NCI-H774 (cell line): ENCODE measurements at regions not wholly inside any gene's neighbourhood (a gene's known extent, or its start where the extent isn't known, plus 50 kb on each side); places are given as distances from the start of the nearest gene placed in this dataset.

Experiments
- DNase-seq: peaks from one replicate; lab custom pipeline; 2025; lab: John Stamatoyannopoulos, UW

DNA sequence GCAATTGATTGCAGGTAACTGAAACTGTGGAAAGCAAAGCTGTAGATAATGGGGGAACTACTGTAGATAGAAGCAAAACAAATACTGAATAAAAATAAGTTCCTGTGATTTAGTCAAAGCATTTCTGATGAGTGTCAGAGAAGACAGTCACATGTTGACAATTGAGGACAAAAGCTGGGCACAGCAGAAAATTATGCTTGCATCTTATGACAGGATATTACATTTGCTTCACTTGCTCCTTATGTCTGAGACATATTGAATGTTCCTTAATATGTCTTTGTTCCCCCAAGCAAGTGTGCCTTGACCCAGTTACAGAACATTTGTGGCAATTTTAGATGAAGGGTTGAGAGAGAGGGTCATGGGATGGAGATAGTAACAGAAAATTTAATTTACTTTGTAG is 526.0 kb upstream of the B3GALT2 start:
- no peak for DNase-seq

DNA sequence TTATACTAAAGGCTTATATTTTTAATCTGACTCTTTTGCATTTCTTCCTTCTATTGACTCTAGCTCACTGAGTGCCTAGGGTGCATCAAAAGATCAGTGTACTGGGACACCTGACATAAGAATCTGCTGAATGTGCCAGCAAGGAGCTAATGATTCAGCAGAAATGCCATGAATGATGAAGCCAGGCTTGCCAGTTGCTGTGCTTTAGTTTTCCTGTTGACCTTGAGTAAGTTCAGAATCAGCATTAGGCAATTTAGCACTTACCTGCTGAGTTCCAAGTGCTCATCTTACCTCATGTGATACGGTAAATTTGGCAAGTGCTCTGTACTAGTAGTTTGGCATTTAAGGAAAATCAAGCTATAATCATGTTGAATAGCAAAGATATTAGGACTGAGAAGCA is 523.2 kb upstream of the B3GALT2 start:
- DNase-seq = no peak

DNA sequence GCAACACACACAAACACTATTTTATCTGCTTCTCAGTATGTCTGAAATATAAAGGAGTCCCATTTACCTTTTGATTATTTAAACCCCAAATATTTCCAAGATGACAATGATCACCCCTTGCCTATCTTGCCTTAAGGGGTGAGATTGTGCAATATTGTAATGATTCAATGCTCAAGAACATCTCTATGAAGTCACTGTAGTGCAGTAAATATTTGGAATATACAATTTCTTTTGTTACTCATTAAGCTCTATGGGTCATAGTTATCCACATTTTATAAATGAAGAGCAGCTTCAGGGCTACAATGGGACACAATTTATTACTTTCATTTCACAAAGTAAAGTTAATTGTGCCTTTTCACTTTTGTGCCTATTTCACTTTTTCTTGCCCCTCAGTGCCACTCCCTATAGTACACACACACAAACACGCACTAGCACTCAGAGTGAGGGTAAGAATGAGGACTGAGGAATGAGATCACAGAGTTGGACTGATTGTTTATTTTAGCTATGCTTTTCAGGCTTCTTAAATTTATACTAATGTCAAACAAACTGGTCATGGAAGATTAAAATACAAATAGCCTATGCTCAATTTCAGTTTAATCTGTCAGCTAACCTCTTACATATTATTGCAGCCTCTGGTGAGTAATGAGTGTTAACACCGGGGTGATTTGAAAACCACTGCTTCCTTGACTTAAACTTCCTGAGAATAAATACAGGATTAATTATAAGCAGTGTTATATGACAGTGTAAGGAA is 521.0 kb upstream of the B3GALT2 start:
- DNase-seq = no peak

DNA sequence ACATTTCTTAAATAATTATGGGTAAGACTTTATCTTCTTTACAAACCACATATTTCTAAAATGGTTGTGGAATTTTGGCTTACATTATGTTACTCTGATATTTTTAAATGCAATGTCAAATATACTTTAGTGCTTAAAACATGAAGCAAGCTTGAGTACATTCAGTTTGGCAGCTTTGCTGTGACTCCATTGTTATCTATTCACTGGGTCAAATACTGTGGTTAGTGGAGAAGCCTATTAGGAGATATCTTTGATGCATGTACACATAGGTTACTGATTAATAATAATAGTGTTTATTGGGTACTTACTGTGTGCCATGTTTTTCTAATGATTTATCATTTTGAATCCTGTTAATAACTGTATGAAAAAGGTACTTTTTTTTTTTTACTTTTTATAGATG is 520.4 kb upstream of the B3GALT2 start:
- no peak for DNase-seq

DNA sequence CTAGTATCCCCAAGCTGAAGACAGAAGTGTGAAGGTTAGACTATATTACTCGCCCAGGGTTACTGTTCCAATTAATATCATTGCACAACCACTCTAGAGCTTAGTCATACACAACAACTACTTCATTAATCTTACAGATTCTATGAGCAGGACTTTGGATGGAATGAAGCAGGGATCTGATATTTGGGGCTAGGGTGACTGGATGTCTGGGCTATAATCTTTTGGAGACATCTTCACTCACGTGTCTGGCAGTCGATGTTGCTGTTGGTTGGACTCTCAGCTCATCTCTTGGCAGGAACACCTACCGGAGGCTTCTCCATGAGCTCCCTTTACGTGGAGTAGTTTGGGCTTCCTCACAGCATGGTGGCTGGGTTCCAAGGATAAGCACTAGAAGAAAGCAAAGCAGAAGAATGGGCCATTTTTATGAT is 519.2 kb upstream of the B3GALT2 start:
- no peak for DNase-seq

DNA sequence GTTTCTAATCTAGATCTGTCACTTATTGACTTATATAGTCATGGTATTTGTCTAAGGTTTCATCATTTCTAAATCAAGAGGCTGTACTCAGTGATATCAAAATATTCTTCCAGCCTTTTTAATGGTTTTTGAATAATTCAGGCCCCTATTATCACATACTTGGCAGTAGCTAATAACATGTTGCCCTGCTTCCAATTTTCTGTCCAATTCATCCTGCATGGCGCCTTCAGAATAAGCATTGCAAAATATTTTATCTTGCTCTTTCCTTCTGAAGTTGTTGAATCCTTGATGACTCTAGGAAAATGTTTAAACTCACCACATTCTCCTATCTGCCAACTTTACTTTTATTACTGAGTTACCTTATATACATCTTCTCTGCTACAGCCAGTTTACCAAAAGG is 517.2 kb upstream of the B3GALT2 start:
- no peak for DNase-seq

DNA sequence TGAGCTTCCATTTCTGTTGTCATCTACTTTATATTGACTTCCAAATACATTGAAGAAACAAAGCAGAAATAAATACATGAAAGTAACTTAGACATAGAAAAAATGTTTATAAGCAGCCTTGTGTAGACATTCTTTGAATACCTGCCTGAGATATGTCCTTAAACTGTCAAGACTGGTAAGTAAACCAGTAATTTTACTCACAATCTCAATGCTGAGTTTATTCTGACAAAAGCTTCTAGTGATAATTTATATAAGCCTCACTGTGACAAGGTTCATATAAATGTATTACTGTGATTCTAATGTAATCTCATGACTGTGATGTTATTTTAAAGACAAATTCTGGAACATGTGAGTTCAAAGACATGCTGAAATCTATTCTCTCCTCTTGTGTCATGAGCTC is 516.7 kb upstream of the B3GALT2 start:
- DNase-seq = no peak

DNA sequence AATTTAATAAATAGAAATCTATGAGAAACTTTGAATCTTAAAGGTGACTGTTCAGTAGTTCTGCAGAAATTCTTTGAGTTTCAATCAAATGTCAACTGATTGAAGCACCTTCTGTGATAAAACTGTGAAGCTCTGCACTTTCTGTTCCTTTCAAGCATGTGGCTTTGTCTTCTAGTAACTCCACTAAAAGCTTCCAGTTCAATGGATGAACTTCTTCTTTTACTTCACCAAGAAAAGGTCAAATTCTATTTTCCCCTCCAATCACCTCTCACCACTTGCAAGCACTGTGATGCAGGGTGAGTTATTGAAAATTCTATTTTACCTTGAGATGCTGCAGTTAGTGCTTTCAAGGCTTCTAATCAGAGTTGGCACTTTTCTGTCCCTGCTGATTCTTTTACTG is 515.3 kb upstream of the B3GALT2 start:
- DNase-seq = no peak

DNA sequence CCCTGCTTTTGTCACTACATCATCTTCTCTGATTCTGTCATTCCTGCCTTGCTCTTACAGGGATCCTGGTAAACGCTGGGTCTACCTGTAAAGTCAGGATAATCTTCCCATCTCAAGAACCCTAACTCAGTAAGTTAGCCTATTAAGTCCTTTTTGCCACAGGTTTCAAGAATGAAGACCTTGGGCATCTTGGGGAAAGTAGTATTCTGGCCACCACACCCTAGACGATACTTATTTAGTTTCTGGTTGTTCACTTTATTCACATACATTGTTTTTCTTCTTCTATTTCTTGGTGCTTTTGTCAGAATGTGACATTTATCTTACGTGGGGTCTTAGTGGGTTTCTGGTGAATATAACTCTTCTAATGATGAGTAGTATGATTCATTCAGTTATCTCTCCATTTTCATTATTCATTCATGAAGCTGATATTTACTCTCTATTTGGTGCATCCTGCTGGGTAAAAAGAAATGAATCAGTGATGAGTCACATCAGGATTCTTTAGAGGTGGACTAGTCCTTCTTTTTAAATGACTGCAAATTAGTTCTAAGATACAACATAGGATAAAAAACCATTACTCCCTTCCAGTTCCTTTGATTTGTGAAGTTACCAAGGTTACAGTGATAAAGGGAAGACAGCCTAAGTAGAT is 514.4 kb upstream of the B3GALT2 start:
- no peak for DNase-seq

DNA sequence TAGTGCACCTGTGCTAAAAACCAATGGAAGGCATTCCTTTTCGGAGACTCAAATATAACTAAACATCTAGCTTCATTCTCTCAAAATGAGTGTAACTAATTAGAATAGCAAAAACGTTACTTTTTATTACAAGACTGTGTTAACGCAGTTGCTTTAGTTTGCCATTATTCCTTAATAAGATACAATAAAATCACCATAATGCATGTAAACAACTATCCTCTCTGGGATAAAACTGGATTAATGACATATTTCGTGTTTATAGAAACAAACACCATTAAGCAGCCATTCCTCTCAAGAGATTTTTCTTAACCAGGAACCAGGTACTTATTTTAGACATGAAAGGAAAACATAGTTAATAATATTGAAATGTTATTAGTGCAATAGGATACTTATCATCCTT is 512.8 kb upstream of the B3GALT2 start:
- no peak for DNase-seq

DNA sequence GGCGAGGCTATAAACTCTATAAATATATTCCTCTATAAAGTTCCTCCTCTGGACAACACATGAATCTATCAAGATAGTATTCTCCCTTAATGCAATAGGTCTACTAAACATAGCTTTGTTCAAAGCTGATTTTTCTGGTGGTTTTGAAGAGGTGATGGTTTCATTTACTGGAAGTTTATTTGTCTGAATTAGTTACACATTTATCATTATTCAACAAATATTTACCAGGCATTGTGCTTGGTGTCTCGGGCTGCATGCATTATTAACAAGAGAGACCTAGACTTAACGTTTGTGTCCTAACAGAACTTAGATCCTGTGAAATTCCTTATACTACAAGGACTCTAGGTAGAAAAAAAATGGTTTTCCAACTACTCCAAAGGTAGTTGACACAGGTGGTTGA is 511.4 kb upstream of the B3GALT2 start:
- no peak for DNase-seq

DNA sequence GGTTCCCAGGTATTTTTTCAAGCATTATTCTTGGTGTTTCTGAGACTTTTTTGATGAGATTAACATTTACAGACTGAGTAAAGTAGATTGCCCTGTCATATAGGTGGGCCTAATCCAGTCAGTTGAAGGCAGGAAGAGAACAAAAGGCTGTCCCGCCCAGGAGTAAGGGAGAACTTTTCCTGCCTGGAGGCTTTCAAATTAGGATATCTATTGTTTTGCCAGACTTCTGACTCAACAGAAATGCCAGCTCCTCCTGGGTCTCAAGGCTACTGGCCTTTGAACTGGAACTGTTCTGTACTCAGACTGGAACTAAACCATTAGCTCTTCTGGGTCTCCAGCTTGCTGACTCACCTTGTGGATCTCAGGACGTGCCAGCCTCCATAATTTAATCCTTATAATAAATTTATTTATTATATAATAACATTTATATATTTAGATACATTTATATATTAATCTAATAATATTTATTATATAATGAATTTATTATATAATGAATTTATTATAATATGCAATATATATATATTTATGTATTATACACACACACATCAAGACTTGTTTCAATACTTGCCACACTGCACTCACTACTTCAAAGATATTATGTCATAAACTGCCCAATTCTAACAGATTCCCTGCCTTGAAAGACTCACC is 510.8 kb upstream of the B3GALT2 start:
- no peak for DNase-seq

DNA sequence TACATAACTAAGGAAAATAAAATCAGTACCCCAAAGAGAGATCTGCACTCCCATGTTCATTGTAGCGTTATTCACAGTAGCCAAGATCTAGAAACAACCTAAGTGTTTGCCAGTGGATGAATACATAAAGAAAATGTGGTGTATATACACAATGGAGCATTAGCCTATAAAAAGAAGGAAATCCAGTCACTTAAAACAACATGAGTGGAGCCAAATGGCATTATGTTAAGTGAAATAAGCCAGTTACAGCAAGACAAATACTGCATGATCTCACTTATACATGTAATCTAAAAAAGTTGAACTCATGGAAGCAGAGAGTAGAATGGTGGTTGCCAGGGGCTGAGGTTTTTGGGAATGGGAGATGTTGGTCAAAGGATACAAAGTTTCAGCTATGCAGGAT is 508.3 kb upstream of the B3GALT2 start:
- DNase-seq = no peak

DNA sequence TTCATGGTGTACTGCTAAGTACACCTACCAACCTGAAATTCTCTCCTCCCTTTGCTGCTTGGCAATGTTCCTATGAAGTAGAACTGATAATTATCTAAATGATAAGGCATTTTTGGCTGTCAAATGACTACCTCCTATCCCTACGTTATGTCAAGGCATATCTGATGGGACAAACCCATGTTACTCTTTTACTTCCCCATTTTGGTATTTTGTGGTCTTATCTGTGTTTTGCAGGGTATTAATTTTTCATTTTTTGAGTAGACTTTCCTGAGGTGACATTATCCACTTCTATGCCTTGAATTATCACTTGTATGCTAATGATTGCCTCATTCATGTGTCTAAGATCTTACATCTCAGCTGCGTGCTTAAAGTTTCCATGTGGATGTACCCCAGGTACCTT is 499.6 kb upstream of the B3GALT2 start:
- DNase-seq = no peak

DNA sequence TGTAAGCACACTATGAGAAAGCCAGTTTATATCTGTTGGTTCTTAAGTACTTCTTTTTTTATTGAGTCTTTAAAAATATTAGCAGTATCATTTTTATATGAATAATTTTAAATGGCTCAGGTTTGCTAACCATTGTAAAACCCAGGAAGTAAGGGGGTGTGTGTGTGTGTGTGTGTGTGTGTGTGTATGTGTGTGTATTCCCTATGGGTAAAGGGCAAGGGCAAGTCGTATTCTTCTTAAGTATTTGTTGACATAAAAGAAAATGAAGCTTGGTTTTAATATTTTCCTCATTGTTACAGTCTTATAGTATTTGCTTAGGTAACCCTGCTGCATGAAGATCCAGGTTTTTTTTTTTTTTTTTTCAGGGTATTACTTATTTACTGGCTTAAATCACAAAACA is 495.0 kb upstream of the B3GALT2 start:
- no peak for DNase-seq

DNA sequence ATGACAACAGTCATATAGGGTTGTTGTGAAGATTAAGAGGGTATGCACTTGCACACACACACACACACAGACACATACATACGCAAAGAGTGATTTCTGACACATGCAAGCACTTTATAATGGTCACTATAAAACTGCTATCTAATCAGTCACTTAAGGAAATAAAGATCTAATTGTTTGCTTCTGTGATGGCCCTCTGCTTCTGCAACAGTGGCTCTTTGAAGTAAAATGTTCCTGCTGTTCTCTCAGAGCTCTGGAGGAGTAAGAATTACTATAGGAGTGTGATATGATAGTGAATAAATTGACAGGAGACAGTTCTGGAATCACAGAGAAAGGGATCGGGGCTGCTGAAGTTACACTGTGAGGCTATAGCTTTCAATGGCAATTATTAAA is 494.5 kb upstream of the B3GALT2 start:
- no peak for DNase-seq

DNA sequence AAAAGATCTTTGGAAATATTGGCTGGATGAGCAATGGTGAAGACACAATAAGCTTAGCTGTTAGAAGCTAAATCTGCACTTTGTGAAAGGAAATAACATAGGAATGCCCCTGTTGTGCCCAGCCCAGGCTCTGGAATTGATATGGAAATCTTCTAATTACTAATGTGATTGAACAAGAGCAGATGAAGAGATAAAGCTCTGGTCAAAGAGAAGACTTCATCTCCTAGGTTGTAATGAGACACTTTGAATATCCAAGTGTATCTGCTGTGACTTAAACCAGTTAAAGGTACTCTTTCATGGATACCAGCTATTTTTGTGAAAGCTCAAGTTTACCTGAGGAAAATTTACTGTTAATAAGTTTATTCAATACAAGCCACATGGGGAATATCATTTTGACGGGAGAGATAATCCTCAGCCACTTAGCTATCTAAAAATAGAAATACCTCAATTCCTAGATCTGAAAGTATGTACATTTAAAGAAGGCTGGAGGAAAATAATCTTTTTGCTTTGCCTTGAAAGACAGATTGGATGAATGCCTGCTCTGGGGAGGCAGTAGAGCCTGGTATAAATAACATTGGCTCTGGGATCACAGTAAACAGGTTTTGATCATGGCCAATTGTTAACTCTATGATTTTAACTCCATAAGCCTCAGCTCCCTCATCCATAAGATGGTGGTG is 494.0 kb upstream of the B3GALT2 start:
- no peak for DNase-seq

DNA sequence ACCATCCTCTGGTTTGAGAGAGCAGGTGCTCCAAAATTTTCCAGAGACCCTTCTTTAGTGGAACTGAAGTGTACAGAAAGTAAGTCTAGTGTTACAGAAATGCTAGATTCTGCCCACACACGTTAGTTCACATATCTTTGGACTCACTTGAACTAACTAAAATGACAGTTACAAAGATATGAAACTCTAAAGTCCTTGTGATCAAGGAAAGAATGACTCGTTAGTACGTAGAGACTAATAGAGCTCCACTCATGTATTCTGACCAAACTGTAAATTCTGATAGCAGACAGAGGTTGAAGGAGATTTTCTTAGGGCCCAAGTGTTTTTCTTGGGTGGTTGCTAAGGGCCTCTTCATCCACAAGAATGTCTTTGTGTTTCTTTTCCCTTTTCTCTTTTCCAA is 491.5 kb upstream of the B3GALT2 start:
- DNase-seq = no peak

DNA sequence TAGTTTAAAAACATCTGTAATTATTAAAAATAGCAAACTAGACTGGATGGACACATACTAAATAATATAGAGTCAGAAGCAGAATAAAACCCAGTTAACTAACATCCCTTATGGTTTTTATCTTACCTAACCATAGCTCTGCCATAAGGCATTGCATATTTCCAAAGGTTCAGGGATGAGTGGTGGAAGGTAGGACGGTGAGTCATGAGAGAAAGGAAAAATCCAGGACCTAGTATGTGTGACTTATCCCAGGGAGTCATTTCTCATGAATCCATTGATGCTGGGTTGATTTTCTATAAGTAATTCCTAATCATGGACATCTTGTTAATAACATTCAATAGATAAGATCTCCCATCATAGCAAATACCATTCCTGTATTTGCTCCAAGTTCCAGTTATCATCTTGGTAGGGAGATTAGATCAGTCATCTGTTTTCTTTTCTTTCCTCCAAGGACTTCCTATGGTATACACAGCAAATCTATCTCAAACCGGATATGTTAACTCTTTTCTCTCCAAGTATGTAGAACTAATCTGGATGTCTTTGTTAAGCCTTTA is 490.7 kb upstream of the B3GALT2 start:
- no peak for DNase-seq

DNA sequence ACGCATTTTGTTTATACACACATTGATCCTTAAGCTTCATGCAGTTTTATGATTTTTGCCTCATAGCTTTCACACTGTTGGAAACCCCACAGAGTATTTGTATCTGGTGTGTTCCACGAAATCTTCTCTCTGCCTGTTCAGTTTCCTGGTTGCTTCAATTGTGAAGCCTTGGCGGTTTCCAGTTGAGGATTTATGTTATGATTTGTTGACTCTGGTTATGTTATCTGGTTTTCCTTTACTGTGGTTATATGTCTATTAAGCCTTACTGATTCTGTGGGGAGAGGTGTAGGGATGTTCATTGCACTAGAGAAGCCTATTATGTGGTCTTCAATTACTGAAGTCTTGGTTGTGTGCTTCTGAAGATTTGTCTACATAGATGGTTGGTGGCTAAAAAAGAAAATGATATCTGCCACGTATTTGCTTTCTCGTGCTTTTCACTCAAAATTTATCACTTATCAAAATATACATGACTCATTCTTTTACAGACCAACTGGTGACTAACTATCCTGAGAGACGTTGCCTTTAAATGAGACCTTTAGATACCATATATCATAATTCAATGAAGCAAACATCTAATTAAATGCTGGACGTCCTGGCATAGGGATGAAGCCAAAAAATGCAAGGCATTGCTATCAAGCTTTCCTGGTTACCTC is 488.0 kb upstream of the B3GALT2 start:
- no peak for DNase-seq

DNA sequence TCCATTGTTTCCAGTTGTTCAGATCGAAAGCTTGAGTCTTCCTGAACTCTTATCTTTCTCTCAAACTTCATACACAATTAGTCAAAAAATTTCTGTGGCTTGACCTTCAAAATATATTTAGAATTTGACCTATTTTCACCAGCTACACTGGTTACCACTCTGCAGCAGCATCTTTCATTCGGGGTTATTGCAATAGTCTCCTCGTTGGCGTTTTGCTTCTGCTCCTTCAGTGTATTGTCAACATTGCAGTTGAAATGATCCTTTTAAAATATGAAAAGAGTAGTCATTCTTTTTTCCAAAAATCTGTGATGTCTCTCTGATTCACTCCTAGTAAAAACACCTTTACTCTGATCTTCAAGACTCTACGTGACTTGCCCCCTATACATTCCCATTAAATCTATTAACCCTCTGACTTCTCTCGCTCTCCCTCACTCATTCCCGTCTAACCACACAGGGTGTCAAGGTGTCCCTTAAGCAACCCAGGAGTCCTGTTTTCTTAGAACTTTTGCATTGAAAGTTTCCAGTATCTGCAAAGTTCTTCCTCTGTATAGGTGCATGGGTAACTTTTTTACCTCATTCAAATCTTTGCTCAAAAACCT is 480.2 kb upstream of the B3GALT2 start:
- DNase-seq = no peak

DNA sequence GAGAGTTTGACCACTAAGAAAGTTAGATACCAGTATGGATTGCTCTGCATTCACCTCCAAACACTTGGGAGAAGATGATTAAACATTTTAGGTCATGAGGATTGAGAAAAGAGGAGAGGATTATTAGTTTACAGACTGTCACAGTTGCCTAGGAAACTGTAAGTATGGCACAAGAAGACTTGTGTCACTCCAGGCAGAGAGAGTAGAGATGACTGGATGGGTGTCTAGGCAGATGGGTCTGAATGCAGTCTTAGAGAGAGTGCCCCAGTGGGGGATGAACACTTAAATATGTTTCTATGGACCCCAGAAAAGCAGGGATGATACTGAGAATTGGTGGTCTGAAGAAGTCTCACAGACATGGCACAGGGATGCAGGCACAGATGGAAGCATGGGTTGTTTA is 477.6 kb upstream of the B3GALT2 start:
- DNase-seq = no peak
